ENCODE measurements at regions not wholly inside any gene's neighbourhood (a gene's known extent, or its start where the extent isn't known, plus 50 kb on each side); places are given as distances from the start of the nearest gene placed in this dataset.
A peak's percentile ranks its signal among the peaks of the same experiment; 100 is the strongest.

DNA sequence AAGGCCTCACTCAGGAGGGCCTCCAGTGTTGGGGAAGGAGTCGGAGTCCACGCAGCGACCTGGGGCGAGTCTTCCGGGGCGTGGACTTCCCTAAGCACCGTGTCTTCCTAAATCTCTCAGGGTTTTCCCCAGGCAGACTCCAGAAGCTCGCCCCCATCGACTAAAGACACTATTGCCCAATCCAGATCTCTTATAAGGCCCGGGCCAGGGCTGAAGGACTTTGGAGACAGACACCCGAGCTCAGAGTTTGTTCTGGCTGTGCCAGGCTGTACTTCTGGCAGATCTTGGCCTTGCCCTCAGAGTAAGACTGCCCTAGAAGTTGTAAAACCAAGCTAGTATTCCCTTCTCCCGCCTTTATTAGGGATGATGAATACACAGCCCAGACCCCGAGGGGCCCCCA, 191.4 kb downstream of the BUD13 start:
- Histone ChIP-seq H3K27me3 (peaks cover 0 to 24% (median 7%) of the 10 kb centered on the region in 4 donors), H3K27ac (no peak overlapping the region), H3K4me1 (peaks cover 0 to 9% (median 0%) of the 10 kb centered on the region in 4 donors), H3K36me3 (no peaks in the 10 kb centered on the region), H3K9me3 (no peaks in the 10 kb centered on the region), H3K4me3 (no peak overlapping the region)
- WGBS, 2 donors = 27 to 31% methylated on average over 10 to 13 of the region's 13 CpGs
- ATAC-seq (ENCODE audit: low FRiP score in 2 of 2) (no peak), DNase-seq (no peak)
- no peak for TF ChIP-seq POLR2A (IDR thresholded peaks at IDR 0.05)
- no peak for TF ChIP-seq EP300 (IDR thresholded peaks at IDR 0.05)
- TF ChIP-seq CTCF (IDR thresholded peaks at IDR 0.05) = no peak
- TF ChIP-seq POLR2AphosphoS5 (IDR thresholded peaks at IDR 0.05) = no peak

DNA sequence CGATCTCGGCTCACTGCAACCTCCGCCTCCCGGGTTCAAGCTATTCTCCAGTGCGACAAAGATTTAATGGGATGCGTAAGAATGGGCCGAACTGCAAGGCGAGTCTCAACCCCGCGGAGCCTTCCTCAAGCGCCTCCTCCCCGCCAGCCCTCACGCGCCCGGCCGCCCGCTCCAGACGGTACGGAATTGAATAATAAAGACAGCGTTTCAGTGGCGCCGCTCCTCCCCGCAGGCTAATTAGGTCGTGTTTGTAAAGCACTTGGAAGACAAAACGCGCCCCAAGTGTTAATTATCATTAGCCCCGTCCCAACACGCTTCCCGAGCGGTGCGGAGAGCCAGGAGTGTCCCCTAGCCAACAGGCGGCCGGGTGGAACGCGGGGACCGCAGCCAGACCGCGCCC, 192.0 kb downstream of the BUD13 start:
- no peak overlapping the region for H3K27ac ChIP-seq
- peak in 1 of 2 donors; percentile 67 for DNase-seq
- peaks cover 0 to 9% (median 0%) of the 10 kb centered on the region in 4 donors for H3K4me1 ChIP-seq
- no peak for ATAC-seq (ENCODE audit: low FRiP score in 2 of 2)
- H3K27me3 ChIP-seq = peaks cover 0 to 24% (median 7%) of the 10 kb centered on the region in 4 donors
- no peaks in the 10 kb centered on the region for H3K9me3 ChIP-seq
- no peaks in the 10 kb centered on the region for H3K36me3 ChIP-seq
- 4 to 8% methylated on average over 15 to 34 of the region's 38 CpGs for WGBS, 2 donors
- no peak for TF ChIP-seq CTCF (IDR thresholded peaks at IDR 0.05)
- TF ChIP-seq EP300 (IDR thresholded peaks at IDR 0.05) = no peak
- no peak for TF ChIP-seq POLR2A (IDR thresholded peaks at IDR 0.05)
- TF ChIP-seq POLR2AphosphoS5 (IDR thresholded peaks at IDR 0.05) = no peak
- no peak overlapping the region for H3K4me3 ChIP-seq

GRCh38 chr11:116579857-116580727, 192.7 kb downstream of the BUD13 start:
- Histone ChIP-seq H3K27me3 (peaks cover 0 to 24% (median 7%) of the 10 kb centered on the region in 4 donors), H3K4me3 (no peak overlapping the region), H3K9me3 (no peaks in the 10 kb centered on the region), H3K4me1 (peaks cover 0 to 9% (median 0%) of the 10 kb centered on the region in 4 donors), H3K27ac (no peak overlapping the region), H3K36me3 (no peaks in the 10 kb centered on the region)
- DNase-seq (peak in 1 of 2 donors; percentile 80), ATAC-seq (ENCODE audit: low FRiP score in 2 of 2) (peak in 1 of 2 donors; percentile 7)
- no peak for TF ChIP-seq CTCF (IDR thresholded peaks at IDR 0.05)
- TF ChIP-seq POLR2A (IDR thresholded peaks at IDR 0.05) = no peak
- TF ChIP-seq POLR2AphosphoS5 (IDR thresholded peaks at IDR 0.05) = no peak
- no peak for TF ChIP-seq EP300 (IDR thresholded peaks at IDR 0.05)
- WGBS, 2 donors = 6 to 7% methylated on average over 13 to 55 of the region's 76 CpGs

DNA sequence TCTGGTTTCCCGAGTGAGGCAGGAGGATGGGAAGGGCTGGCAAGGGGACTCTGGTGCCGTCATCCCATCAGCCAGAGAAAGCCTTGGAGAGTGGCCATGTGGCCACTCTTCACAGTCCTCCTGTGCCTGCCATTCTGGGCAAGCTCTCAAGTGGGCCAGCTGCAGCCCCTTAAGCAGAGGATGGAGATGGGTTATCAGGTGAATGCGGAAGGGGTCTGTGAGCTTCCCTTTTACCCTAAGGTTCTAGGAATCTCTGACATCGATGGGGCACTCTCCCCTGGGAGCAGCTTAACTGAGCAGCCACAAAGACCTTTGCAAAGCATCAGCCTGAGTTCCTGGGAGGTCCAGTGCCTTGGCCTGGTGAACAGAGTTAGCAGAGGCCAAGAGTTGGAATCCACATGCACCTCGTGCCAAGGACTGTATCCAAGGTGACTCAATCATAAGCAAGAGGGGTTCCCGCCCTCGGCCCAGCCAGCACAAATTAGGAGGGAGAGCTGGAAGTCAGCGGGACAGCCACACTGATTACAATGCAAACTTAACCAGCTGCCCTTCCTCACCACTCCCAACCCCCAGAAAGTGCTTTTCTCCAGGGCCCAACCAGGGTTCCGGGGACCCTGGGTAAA, 193.6 kb downstream of the BUD13 start:
- no peaks in the 10 kb centered on the region for H3K9me3 ChIP-seq
- H3K4me3 ChIP-seq = no peak overlapping the region
- no peaks in the 10 kb centered on the region for H3K36me3 ChIP-seq
- no peak for DNase-seq
- peak in 1 of 2 donors; percentile 56 for ATAC-seq (ENCODE audit: low FRiP score in 2 of 2)
- peaks cover 0 to 24% (median 7%) of the 10 kb centered on the region in 4 donors for H3K27me3 ChIP-seq
- H3K4me1 ChIP-seq = peaks cover 0 to 9% (median 0%) of the 10 kb centered on the region in 4 donors
- H3K27ac ChIP-seq = no peak overlapping the region
- TF ChIP-seq POLR2AphosphoS5 (IDR thresholded peaks at IDR 0.05) = no peak
- TF ChIP-seq POLR2A (IDR thresholded peaks at IDR 0.05) = no peak
- TF ChIP-seq EP300 (IDR thresholded peaks at IDR 0.05) = no peak
- TF ChIP-seq CTCF (IDR thresholded peaks at IDR 0.05) = no peak
- WGBS, 2 donors = 9 to 16% methylated on average over 7 to 9 of the region's 9 CpGs
